ENCODE measurements at regions not wholly inside any gene's neighbourhood (a gene's known extent, or its start where the extent isn't known, plus 50 kb on each side); places are given as distances from the start of the nearest gene placed in this dataset.

- WGBS, 2 donors (ENCODE audit: extremely low coverage in 2 of 2, insufficient read length in 2 of 2, insufficient replicate concordance in 1 of 2), result no CpG with 5 or more reads among the region's 2 CpGs
These were observed 193.9 kb downstream of the SEC61B start for GRCh38 chr9:99416007-99416406.

GRCh38 chr9:99419070-99419469 is 197.0 kb downstream of the SEC61B start:
- Histone ChIP-seq H3K27ac (replicated peaks; ENCODE audit: low read length) (no peak overlapping the region), H3K14ac (ENCODE audit: low read length) (no peak overlapping the region)

More at GRCh38 chr9:99416007-99416406, 193.9 kb downstream of the SEC61B start:
- no peak overlapping the region for H2BK5ac ChIP-seq (ENCODE audit: low read length)
- no peaks in the 10 kb centered on the region for H3K79me1 ChIP-seq (ENCODE audit: low read depth, low read length)
- no peak overlapping the region for H3K27ac ChIP-seq (replicated peaks; ENCODE audit: low read length)
- H3K4me1 ChIP-seq (ENCODE audit: control insufficient read depth in 2 of 2, insufficient read depth in 1 of 2, low read depth in 1 of 2, low read length in 2 of 2), result peaks cover 0 to 4% of the 10 kb centered on the region in 2 donors
- no peaks in the 10 kb centered on the region for H3K36me3 ChIP-seq (replicated peaks in 1 of 2; ENCODE audit: control insufficient read depth in 2 of 2, insufficient read depth in 2 of 2, low read length in 2 of 2)
- no peak overlapping the region for H3K9ac ChIP-seq (ENCODE audit: low read depth, low read length, poor library complexity)
- H3K4me2 ChIP-seq (ENCODE audit: insufficient read depth, low read length, poor library complexity, severe bottlenecking), result no peak overlapping the region
- H3K14ac ChIP-seq (ENCODE audit: low read length), result no peak overlapping the region
- H2AFZ ChIP-seq (ENCODE audit: low read length), result no peak overlapping the region
- no peak overlapping the region for H2BK12ac ChIP-seq (ENCODE audit: low read length)
- no peak overlapping the region for H3K4ac ChIP-seq (ENCODE audit: low read length)
- H2BK120ac ChIP-seq (ENCODE audit: low read depth, low read length), result no peak overlapping the region
- DNase-seq (ENCODE audit: low spot score), result no peak
- H3K23ac ChIP-seq (ENCODE audit: low read depth, low read length, poor library complexity), result no peak overlapping the region
- peak overlapping the region in 1 of 2 donors; percentile 0 for H3K4me3 ChIP-seq (ENCODE audit: low read length in 2 of 2)
- no peak overlapping the region for H2BK15ac ChIP-seq (ENCODE audit: low read length)
- H3K9me3 ChIP-seq (replicated peaks in 1 of 2; ENCODE audit: control insufficient read depth in 2 of 2, insufficient read depth in 1 of 2, low read depth in 1 of 2, low read length in 2 of 2), result peaks cover 0 to 1% of the 10 kb centered on the region in 2 donors
- no peak overlapping the region for H4K91ac ChIP-seq (ENCODE audit: low read depth, low read length, poor library complexity)
- H3K18ac ChIP-seq (ENCODE audit: low read length), result no peak overlapping the region
- H3K27me3 ChIP-seq (ENCODE audit: control insufficient read depth in 3 of 3, insufficient read depth in 3 of 3, low read depth in 1 of 3, low read length in 3 of 3), result no peaks in the 10 kb centered on the region
- H2AK5ac ChIP-seq (ENCODE audit: low read depth, low read length), result no peak overlapping the region
- H4K8ac ChIP-seq (ENCODE audit: low read depth, low read length), result no peak overlapping the region

GRCh38 chr9:99421369-99421768 is 199.3 kb downstream of the SEC61B start:
- H2AK5ac ChIP-seq (ENCODE audit: low read depth, low read length), result no peak overlapping the region
- H3K36me3 ChIP-seq (replicated peaks in 1 of 2; ENCODE audit: control insufficient read depth in 2 of 2, insufficient read depth in 2 of 2, low read length in 2 of 2), result no peaks in the 10 kb centered on the region
- no peak overlapping the region for H2BK15ac ChIP-seq (ENCODE audit: low read length)
- H2BK12ac ChIP-seq (ENCODE audit: low read length), result no peak overlapping the region
- H2BK5ac ChIP-seq (ENCODE audit: low read length), result no peak overlapping the region
- H3K23ac ChIP-seq (ENCODE audit: low read depth, low read length, poor library complexity), result no peak overlapping the region
- H3K4me3 ChIP-seq (ENCODE audit: low read length in 2 of 2), result no peak overlapping the region
- H2AFZ ChIP-seq (ENCODE audit: low read length), result no peak overlapping the region
- no peak overlapping the region for H3K14ac ChIP-seq (ENCODE audit: low read length)
- no peak overlapping the region for H3K18ac ChIP-seq (ENCODE audit: low read length)
- H4K91ac ChIP-seq (ENCODE audit: low read depth, low read length, poor library complexity), result no peak overlapping the region
- H4K8ac ChIP-seq (ENCODE audit: low read depth, low read length), result no peak overlapping the region
- H3K27me3 ChIP-seq (ENCODE audit: control insufficient read depth in 3 of 3, insufficient read depth in 3 of 3, low read depth in 1 of 3, low read length in 3 of 3), result no peaks in the 10 kb centered on the region
- H2BK120ac ChIP-seq (ENCODE audit: low read depth, low read length), result no peak overlapping the region
- H3K4ac ChIP-seq (ENCODE audit: low read length), result no peak overlapping the region
- H3K79me1 ChIP-seq (ENCODE audit: low read depth, low read length), result no peaks in the 10 kb centered on the region
- no peak overlapping the region for H3K9ac ChIP-seq (ENCODE audit: low read depth, low read length, poor library complexity)
- no peak overlapping the region for H3K27ac ChIP-seq (replicated peaks; ENCODE audit: low read length)
- WGBS, 2 donors (ENCODE audit: extremely low coverage in 2 of 2, insufficient read length in 2 of 2, insufficient replicate concordance in 1 of 2), result no CpG with 5 or more reads among the region's 4 CpGs
- H3K4me2 ChIP-seq (ENCODE audit: insufficient read depth, low read length, poor library complexity, severe bottlenecking), result no peak overlapping the region
- peaks cover 0 to 1% of the 10 kb centered on the region in 2 donors for H3K9me3 ChIP-seq (replicated peaks in 1 of 2; ENCODE audit: control insufficient read depth in 2 of 2, insufficient read depth in 1 of 2, low read depth in 1 of 2, low read length in 2 of 2)
- H3K4me1 ChIP-seq (ENCODE audit: control insufficient read depth in 2 of 2, insufficient read depth in 1 of 2, low read depth in 1 of 2, low read length in 2 of 2), result peaks cover 0 to 2% of the 10 kb centered on the region in 2 donors
- no peak for DNase-seq (ENCODE audit: low spot score)

More at GRCh38 chr9:99419070-99419469, 197.0 kb downstream of the SEC61B start:
- Histone ChIP-seq H3K36me3 (replicated peaks in 1 of 2; ENCODE audit: control insufficient read depth in 2 of 2, insufficient read depth in 2 of 2, low read length in 2 of 2) (no peaks in the 10 kb centered on the region), H3K9me3 (replicated peaks in 1 of 2; ENCODE audit: control insufficient read depth in 2 of 2, insufficient read depth in 1 of 2, low read depth in 1 of 2, low read length in 2 of 2) (peaks cover 0 to 1% of the 10 kb centered on the region in 2 donors), H3K23ac (ENCODE audit: low read depth, low read length, poor library complexity) (no peak overlapping the region), H3K4me3 (ENCODE audit: low read length in 2 of 2) (no peak overlapping the region), H3K18ac (ENCODE audit: low read length) (no peak overlapping the region), H2AK5ac (ENCODE audit: low read depth, low read length) (no peak overlapping the region), H2BK5ac (ENCODE audit: low read length) (no peak overlapping the region), H3K9ac (ENCODE audit: low read depth, low read length, poor library complexity) (no peak overlapping the region), H4K8ac (ENCODE audit: low read depth, low read length) (no peak overlapping the region), H4K91ac (ENCODE audit: low read depth, low read length, poor library complexity) (no peak overlapping the region), H3K79me1 (ENCODE audit: low read depth, low read length) (no peaks in the 10 kb centered on the region), H2BK15ac (ENCODE audit: low read length) (no peak overlapping the region), H3K4me2 (ENCODE audit: insufficient read depth, low read length, poor library complexity, severe bottlenecking) (no peak overlapping the region), H2BK120ac (ENCODE audit: low read depth, low read length) (no peak overlapping the region), H3K27me3 (ENCODE audit: control insufficient read depth in 3 of 3, insufficient read depth in 3 of 3, low read depth in 1 of 3, low read length in 3 of 3) (no peaks in the 10 kb centered on the region), H3K4ac (ENCODE audit: low read length) (no peak overlapping the region), H2BK12ac (ENCODE audit: low read length) (no peak overlapping the region), H3K4me1 (ENCODE audit: control insufficient read depth in 2 of 2, insufficient read depth in 1 of 2, low read depth in 1 of 2, low read length in 2 of 2) (no peaks in the 10 kb centered on the region), H2AFZ (ENCODE audit: low read length) (no peak overlapping the region)
- DNase-seq (ENCODE audit: low spot score), result no peak
- WGBS, 2 donors (ENCODE audit: extremely low coverage in 2 of 2, insufficient read length in 2 of 2, insufficient replicate concordance in 1 of 2), result no CpG with 5 or more reads among the region's 4 CpGs

- no peak overlapping the region for H4K91ac ChIP-seq (ENCODE audit: low read depth, low read length, poor library complexity)
- no peak overlapping the region for H2BK5ac ChIP-seq (ENCODE audit: low read length)
- H3K14ac ChIP-seq (ENCODE audit: low read length), result no peak overlapping the region
- H3K79me1 ChIP-seq (ENCODE audit: low read depth, low read length), result no peaks in the 10 kb centered on the region
- H2BK15ac ChIP-seq (ENCODE audit: low read length), result no peak overlapping the region
- H3K18ac ChIP-seq (ENCODE audit: low read length), result no peak overlapping the region
- no peak for DNase-seq (ENCODE audit: low spot score)
- H2AFZ ChIP-seq (ENCODE audit: low read length), result no peak overlapping the region
- H2BK120ac ChIP-seq (ENCODE audit: low read depth, low read length), result no peak overlapping the region
- H3K4me2 ChIP-seq (ENCODE audit: insufficient read depth, low read length, poor library complexity, severe bottlenecking), result no peak overlapping the region
- H3K27me3 ChIP-seq (ENCODE audit: control insufficient read depth in 3 of 3, insufficient read depth in 3 of 3, low read depth in 1 of 3, low read length in 3 of 3), result no peaks in the 10 kb centered on the region
- no peak overlapping the region for H2AK5ac ChIP-seq (ENCODE audit: low read depth, low read length)
- no peak overlapping the region for H4K8ac ChIP-seq (ENCODE audit: low read depth, low read length)
- H3K4me3 ChIP-seq (ENCODE audit: low read length in 2 of 2), result no peak overlapping the region
- no peak overlapping the region for H3K27ac ChIP-seq (replicated peaks; ENCODE audit: low read length)
- H3K4ac ChIP-seq (ENCODE audit: low read length), result no peak overlapping the region
- no peak overlapping the region for H3K9ac ChIP-seq (ENCODE audit: low read depth, low read length, poor library complexity)
- H2BK12ac ChIP-seq (ENCODE audit: low read length), result no peak overlapping the region
- H3K23ac ChIP-seq (ENCODE audit: low read depth, low read length, poor library complexity), result no peak overlapping the region
- no peaks in the 10 kb centered on the region for H3K9me3 ChIP-seq (replicated peaks in 1 of 2; ENCODE audit: control insufficient read depth in 2 of 2, insufficient read depth in 1 of 2, low read depth in 1 of 2, low read length in 2 of 2)
- no peaks in the 10 kb centered on the region for H3K36me3 ChIP-seq (replicated peaks in 1 of 2; ENCODE audit: control insufficient read depth in 2 of 2, insufficient read depth in 2 of 2, low read length in 2 of 2)
- H3K4me1 ChIP-seq (ENCODE audit: control insufficient read depth in 2 of 2, insufficient read depth in 1 of 2, low read depth in 1 of 2, low read length in 2 of 2), result peaks cover 0 to 2% of the 10 kb centered on the region in 2 donors
These were observed 203.0 kb downstream of the SEC61B start for GRCh38 chr9:99425124-99425523.

All from neuronal stem cell (in vitro differentiated cells).